ENCODE measurements at regions not wholly inside any gene's neighbourhood (a gene's known extent, or its start where the extent isn't known, plus 50 kb on each side); places are given as distances from the start of the nearest gene placed in this dataset.

DNA sequence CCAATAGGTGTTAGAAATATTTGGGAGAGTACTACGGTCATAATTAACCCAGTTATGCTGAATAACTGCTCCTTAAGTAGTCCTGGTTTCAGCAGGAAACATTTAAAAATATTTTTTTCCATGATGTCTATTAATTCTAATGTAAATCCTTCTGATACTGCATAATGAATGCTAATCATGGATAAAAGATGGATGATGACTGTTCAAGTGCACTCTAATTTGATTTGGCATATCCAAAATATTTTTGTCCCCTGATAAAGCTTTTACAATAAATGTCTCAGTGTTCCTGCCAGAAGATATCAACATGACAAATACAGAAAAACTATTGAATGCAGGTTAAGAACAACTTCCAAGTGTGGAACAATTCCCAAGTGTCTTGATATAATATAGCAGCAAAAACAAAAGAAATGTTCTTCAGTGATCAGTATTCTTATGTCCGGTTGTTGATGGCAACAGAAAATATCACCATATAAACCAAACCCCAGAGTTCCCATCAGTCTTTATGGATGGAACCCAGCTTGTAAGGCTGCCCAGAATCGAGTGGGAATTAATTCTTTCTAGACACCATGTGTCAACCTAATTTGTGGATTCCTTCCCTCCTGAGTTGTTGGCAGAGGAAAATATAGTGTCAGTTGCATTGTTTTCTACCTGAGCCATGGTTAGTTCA is 205.4 kb upstream of the GK2 start:
- H3K9me3 ChIP-seq (ENCODE audit: control insufficient read depth in 4 of 4, insufficient read depth in 3 of 4, low read length in 3 of 4) = no peaks in the 10 kb centered on the region
- H3K4me1 ChIP-seq (ENCODE audit: control insufficient read depth in 5 of 5, insufficient read depth in 5 of 5, low read length in 5 of 5) = no peaks in the 10 kb centered on the region
- H3K36me3 ChIP-seq (ENCODE audit: control insufficient read depth in 4 of 4, insufficient read depth in 4 of 4, low read length in 4 of 4) = no peaks in the 10 kb centered on the region
- DNase-seq = no peak
- H3K27me3 ChIP-seq (ENCODE audit: control insufficient read depth in 3 of 3, insufficient read depth in 3 of 3, low read length in 2 of 3) = no peaks in the 10 kb centered on the region
- no peak overlapping the region for H3K9ac ChIP-seq (ENCODE audit: insufficient read depth in 1 of 2, low read length in 2 of 2)
- 82 to 91% methylated on average over 3 of the region's 3 CpGs for WGBS, 2 donors
- TF ChIP-seq, protein P1, sequence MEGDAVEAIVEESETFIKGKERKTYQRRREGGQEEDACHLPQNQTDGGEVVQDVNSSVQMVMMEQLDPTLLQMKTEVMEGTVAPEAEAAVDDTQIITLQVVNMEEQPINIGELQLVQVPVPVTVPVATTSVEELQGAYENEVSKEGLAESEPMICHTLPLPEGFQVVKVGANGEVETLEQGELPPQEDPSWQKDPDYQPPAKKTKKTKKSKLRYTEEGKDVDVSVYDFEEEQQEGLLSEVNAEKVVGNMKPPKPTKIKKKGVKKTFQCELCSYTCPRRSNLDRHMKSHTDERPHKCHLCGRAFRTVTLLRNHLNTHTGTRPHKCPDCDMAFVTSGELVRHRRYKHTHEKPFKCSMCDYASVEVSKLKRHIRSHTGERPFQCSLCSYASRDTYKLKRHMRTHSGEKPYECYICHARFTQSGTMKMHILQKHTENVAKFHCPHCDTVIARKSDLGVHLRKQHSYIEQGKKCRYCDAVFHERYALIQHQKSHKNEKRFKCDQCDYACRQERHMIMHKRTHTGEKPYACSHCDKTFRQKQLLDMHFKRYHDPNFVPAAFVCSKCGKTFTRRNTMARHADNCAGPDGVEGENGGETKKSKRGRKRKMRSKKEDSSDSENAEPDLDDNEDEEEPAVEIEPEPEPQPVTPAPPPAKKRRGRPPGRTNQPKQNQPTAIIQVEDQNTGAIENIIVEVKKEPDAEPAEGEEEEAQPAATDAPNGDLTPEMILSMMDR (IDR thresholded peaks at IDR 0.05; ENCODE audit: control extremely low read depth, extremely low read depth) = no peak
- no peak for ATAC-seq (ENCODE audit: insufficient read depth, low FRiP score)
- H3K4me3 ChIP-seq = no peak overlapping the region
- no peak overlapping the region for H3K27ac ChIP-seq (ENCODE audit: low read depth in 1 of 2, low read length in 1 of 2)

DNA sequence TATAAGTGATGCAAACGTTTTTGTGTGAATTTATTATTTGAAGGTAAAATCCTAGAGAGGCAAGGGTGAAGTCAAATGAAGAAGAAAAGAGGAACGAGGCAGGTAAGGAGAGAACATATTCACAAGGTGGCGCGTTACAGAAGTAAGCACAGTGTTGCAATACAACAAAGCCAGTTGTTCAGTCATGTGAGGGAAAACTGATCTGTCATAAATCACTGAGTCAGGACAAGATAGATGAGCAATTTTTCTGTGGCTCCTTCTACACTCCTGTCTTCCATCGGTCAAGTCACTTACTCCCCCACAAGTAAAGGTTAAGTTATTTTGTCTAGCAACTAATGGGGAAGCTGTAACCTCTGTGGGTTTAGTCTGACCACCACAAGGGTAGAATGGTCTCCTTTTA is 203.0 kb upstream of the GK2 start:
- H3K9me3 ChIP-seq (ENCODE audit: control insufficient read depth in 4 of 4, insufficient read depth in 3 of 4, low read length in 3 of 4) = no peaks in the 10 kb centered on the region
- DNase-seq = no peak
- TF ChIP-seq, protein P1 (IDR thresholded peaks at IDR 0.05; ENCODE audit: control extremely low read depth, extremely low read depth) = no peak
- no peak overlapping the region for H3K27ac ChIP-seq (ENCODE audit: low read depth in 1 of 2, low read length in 1 of 2)
- H3K9ac ChIP-seq (ENCODE audit: insufficient read depth in 1 of 2, low read length in 2 of 2) = no peak overlapping the region
- no peaks in the 10 kb centered on the region for H3K4me1 ChIP-seq (ENCODE audit: control insufficient read depth in 5 of 5, insufficient read depth in 5 of 5, low read length in 5 of 5)
- no peaks in the 10 kb centered on the region for H3K27me3 ChIP-seq (ENCODE audit: control insufficient read depth in 3 of 3, insufficient read depth in 3 of 3, low read length in 2 of 3)
- WGBS, 2 donors = 85 to 86% methylated on average over 5 of the region's 5 CpGs
- H3K4me3 ChIP-seq = no peak overlapping the region
- H3K36me3 ChIP-seq (ENCODE audit: control insufficient read depth in 4 of 4, insufficient read depth in 4 of 4, low read length in 4 of 4) = no peaks in the 10 kb centered on the region
- no peak for ATAC-seq (ENCODE audit: insufficient read depth, low FRiP score)

DNA sequence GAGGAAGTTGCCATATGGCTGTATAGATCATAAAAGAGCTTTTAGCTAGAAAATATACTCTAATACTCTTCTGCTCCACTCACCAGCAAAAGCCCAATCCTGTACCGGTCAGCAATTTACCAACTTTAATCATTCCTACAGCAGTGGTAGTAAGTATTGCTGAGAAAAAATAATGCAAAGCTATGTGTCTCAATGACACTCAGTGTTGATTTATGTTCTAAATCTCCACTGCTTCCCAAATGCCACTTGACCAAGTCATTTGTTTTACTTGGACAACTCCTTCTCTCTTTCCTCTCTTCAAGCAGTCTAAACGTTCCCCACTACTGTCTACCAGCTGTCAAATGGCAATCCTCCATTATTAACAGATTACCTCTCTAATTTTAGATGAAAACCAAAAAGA is 201.8 kb upstream of the GK2 start:
- WGBS, 2 donors = 60 to 67% methylated on average over 2 of the region's 2 CpGs
- TF ChIP-seq, protein P1 (IDR thresholded peaks at IDR 0.05; ENCODE audit: control extremely low read depth, extremely low read depth) = no peak

DNA sequence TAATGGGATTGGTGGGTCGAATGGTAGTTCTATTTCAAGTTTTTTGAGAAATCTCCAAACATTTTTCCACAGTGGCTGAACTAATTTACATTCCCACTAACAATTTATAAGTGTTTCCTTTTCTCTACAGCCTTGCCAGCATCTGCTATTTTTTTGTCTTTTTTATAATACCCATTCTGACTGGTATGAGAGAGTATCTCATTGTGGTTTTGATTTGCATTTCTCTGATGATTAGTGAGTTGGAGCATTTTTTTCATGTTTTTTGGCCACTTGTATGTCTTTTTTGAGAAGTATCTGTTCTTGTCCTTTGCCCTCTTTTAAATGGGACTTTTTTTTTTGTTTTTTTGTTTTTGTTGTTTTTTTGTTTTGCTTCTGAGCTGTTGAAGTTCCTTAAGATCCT is 200.0 kb upstream of the GK2 start:
- Histone ChIP-seq H3K9me3 (ENCODE audit: control insufficient read depth in 4 of 4, insufficient read depth in 3 of 4, low read length in 3 of 4) (no peaks in the 10 kb centered on the region), H3K27ac (ENCODE audit: low read depth in 1 of 2, low read length in 1 of 2) (no peak overlapping the region), H3K27me3 (ENCODE audit: control insufficient read depth in 3 of 3, insufficient read depth in 3 of 3, low read length in 2 of 3) (no peaks in the 10 kb centered on the region), H3K9ac (ENCODE audit: insufficient read depth in 1 of 2, low read length in 2 of 2) (no peak overlapping the region), H3K4me3 (no peak overlapping the region), H3K4me1 (ENCODE audit: control insufficient read depth in 5 of 5, insufficient read depth in 5 of 5, low read length in 5 of 5) (no peaks in the 10 kb centered on the region), H3K36me3 (ENCODE audit: control insufficient read depth in 4 of 4, insufficient read depth in 4 of 4, low read length in 4 of 4) (no peaks in the 10 kb centered on the region)
- 86 to 91% methylated on average over 1 of the region's 1 CpG for WGBS, 2 donors
- ATAC-seq (ENCODE audit: insufficient read depth, low FRiP score) (no peak), DNase-seq (no peak)
- TF ChIP-seq, protein P1 (IDR thresholded peaks at IDR 0.05; ENCODE audit: control extremely low read depth, extremely low read depth) = no peak

More for the DNA sequence above, 201.8 kb upstream of the GK2 start:
- Histone ChIP-seq H3K4me3 (no peak overlapping the region), H3K27ac (ENCODE audit: low read depth in 1 of 2, low read length in 1 of 2) (no peak overlapping the region), H3K27me3 (ENCODE audit: control insufficient read depth in 3 of 3, insufficient read depth in 3 of 3, low read length in 2 of 3) (no peaks in the 10 kb centered on the region), H3K9ac (ENCODE audit: insufficient read depth in 1 of 2, low read length in 2 of 2) (no peak overlapping the region), H3K9me3 (ENCODE audit: control insufficient read depth in 4 of 4, insufficient read depth in 3 of 4, low read length in 3 of 4) (no peaks in the 10 kb centered on the region), H3K36me3 (ENCODE audit: control insufficient read depth in 4 of 4, insufficient read depth in 4 of 4, low read length in 4 of 4) (no peaks in the 10 kb centered on the region), H3K4me1 (ENCODE audit: control insufficient read depth in 5 of 5, insufficient read depth in 5 of 5, low read length in 5 of 5) (no peaks in the 10 kb centered on the region)
- no peak for DNase-seq
- no peak for ATAC-seq (ENCODE audit: insufficient read depth, low FRiP score)

Data from lung (tissue), 11 donors.